Duodenal mucosa (tissue), 2 donors: ENCODE measurements at regions not wholly inside any gene's neighbourhood (a gene's known extent, or its start where the extent isn't known, plus 50 kb on each side); places are given as distances from the start of the nearest gene placed in this dataset.

Experiments
- H3K27ac ChIP-seq: one replicate; pipeline ENCODE4 v1.7.0; 2013; ENCODE audit warnings: low read depth, low read length
- H3K27me3 ChIP-seq, 2 donors: one replicate each; pipeline ENCODE4 v1.7.0; 2013; ENCODE audit warnings: low read length in 2 of 2, control low read depth in 1 of 2; ENCODE audit not compliant: insufficient read depth in 2 of 2, control insufficient read depth in 1 of 2
- H3K36me3 ChIP-seq, 2 donors: one replicate each; pipeline ENCODE4 v1.7.0; 2013; ENCODE audit warnings: low read length in 2 of 2, control low read depth in 1 of 2; ENCODE audit not compliant: insufficient read depth in 2 of 2, control insufficient read depth in 1 of 2
- H3K4me1 ChIP-seq, 2 donors: one replicate each; pipeline ENCODE4 v1.7.0; 2013; ENCODE audit warnings: low read length in 2 of 2, control low read depth in 1 of 2; ENCODE audit not compliant: insufficient read depth in 2 of 2, control insufficient read depth in 1 of 2
- H3K4me3 ChIP-seq, 2 donors: one replicate each; pipeline ENCODE4 v1.7.0; 2013; ENCODE audit warnings: low read length in 2 of 2, low read depth in 1 of 2
- H3K9ac ChIP-seq, 2 donors: one replicate each; pipeline ENCODE4 v1.7.0; 2013; ENCODE audit warnings: low read length in 2 of 2, low read depth in 1 of 2
- H3K9me3 ChIP-seq, 2 donors: one replicate each; pipeline ENCODE4 v1.7.0; 2013; ENCODE audit warnings: low read length in 2 of 2, control low read depth in 1 of 2; ENCODE audit not compliant: control insufficient read depth in 1 of 2

DNA sequence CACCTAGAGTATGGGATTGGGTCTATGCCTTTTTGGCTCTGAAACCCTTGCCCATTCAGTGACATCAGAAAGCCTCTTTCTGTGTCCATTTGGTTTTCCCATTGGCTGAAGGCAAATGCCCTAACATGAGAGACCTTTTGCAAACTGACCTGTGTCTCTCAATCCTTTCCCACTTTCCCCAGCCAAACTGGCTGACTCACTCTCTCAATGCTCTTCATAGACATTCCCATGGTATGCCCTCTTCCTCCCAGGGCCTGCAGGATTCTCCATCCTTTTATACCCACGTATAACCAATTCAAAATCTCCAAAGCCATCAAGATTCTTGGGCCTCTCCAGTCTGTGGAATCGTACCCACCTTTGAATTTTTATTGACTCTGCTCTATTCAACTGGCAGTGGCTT lies 563.3 kb downstream of the GATA3 start:
- H3K4me3 ChIP-seq = no peak overlapping the region
- no peak overlapping the region for H3K27ac ChIP-seq

DNA sequence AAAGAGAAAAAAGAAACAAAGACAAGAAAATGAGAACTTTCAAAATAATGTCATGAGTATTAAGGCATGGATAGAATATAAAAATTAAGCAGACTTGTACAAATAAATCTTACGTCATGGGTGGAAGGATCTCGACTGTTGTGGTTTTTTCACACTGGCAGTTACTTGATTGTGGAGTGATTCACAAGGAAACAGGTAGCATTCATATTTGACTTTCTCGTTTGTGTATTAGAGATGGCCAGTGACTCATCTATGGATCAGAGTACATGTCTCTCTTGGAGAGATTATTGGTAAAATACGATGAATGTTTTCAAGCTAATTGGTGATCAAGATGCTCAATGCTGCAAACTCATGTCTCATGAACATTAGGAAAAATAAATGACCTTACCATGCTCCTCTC lies 564.3 kb downstream of the GATA3 start:
- Histone ChIP-seq H3K27me3 (no peaks in the 10 kb centered on the region), H3K9me3 (no peaks in the 10 kb centered on the region), H3K36me3 (no peaks in the 10 kb centered on the region), H3K9ac (no peak overlapping the region), H3K4me1 (no peaks in the 10 kb centered on the region), H3K27ac (no peak overlapping the region), H3K4me3 (no peak overlapping the region)

More for the DNA sequence above, 563.3 kb downstream of the GATA3 start:
- Histone ChIP-seq H3K36me3 (no peaks in the 10 kb centered on the region), H3K9me3 (no peaks in the 10 kb centered on the region), H3K27me3 (no peaks in the 10 kb centered on the region), H3K4me1 (no peaks in the 10 kb centered on the region), H3K9ac (no peak overlapping the region)

DNA sequence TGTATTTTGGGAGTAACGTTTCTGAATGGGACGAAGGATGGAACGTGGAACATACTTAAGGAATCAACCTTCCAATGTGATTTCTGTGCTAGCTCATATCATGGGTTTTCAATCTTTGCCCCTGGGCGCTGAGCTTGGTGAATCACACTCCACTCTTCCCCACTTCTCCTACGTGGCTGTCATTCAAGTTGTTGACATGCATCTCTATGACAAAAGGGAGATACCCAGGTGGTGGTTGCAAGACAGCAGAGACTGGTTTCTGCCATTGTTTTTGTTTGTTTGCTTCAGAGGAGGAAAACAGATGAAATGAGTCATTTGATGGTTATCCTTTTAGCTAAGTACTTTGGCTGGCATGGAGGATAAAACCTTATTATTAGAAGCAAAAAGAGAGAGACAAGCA lies 573.9 kb downstream of the GATA3 start:
- Histone ChIP-seq H3K4me3 (no peak overlapping the region), H3K4me1 (no peaks in the 10 kb centered on the region), H3K27ac (no peak overlapping the region), H3K9me3 (no peaks in the 10 kb centered on the region), H3K27me3 (no peaks in the 10 kb centered on the region), H3K36me3 (no peaks in the 10 kb centered on the region), H3K9ac (no peak overlapping the region)

DNA sequence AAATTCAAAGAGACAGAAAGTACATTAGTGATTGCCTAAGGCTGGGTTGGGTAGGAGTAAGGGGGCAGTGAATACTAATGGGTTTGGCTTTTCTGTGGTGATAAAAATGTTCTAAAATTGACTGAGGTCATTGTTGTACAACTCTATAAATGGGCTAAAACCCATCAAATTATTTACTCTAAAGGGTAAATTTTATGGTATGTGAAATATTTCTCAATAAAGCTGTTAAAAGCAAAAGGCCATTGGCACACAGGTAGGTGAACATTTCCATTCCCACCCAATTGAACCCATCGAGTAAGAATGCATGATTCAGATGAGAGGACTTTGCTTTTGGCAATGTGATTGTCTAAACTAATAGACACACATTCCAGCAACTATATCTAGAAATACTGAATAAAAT lies 579.4 kb downstream of the GATA3 start:
- Histone ChIP-seq H3K9me3 (no peaks in the 10 kb centered on the region), H3K4me3 (no peak overlapping the region), H3K27me3 (no peaks in the 10 kb centered on the region), H3K9ac (no peak overlapping the region), H3K36me3 (no peaks in the 10 kb centered on the region), H3K27ac (no peak overlapping the region), H3K4me1 (no peaks in the 10 kb centered on the region)

DNA sequence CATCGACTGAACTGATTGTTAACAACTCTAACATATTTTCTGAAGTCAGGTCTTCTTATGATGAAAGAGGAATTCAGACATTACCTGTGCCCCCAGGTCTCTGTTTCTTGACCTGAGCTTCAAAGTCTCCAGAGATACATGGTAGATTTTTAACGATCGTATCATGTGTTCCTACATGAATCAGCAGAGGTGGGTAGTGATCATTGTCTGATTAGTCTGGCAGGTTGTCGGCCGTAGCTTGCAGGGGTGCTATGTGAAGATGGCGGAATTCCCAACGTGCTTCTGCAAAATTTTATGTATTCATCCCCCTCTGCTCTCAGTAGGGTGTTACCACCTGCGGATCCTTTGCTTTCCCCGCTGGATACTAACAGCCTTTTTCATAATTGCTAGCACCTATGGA lies 581.9 kb downstream of the GATA3 start:
- H3K4me1 ChIP-seq = no peaks in the 10 kb centered on the region
- no peaks in the 10 kb centered on the region for H3K36me3 ChIP-seq
- no peak overlapping the region for H3K4me3 ChIP-seq
- H3K9ac ChIP-seq = no peak overlapping the region
- no peaks in the 10 kb centered on the region for H3K9me3 ChIP-seq
- H3K27ac ChIP-seq = no peak overlapping the region
- H3K27me3 ChIP-seq = no peaks in the 10 kb centered on the region

DNA sequence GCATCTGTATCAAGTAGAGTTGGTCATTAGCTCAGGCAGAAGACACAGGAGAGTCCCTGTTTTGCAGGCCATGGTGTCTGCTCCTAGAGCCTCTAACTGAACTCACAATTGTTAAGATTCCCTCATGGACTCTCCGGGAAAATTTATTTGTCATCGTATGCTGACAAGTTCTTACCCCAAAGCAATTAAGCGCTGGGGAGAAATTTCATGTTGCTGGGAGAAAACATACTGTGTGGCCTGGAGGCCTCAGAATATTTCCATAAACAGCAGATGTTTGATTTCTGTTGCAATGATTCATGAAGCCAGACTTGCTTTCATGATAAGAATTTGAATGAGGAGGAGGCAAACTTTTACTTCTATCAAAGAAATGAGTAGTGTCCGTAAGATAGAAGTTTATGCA lies 583.2 kb downstream of the GATA3 start:
- no peak overlapping the region for H3K9ac ChIP-seq
- no peak overlapping the region for H3K27ac ChIP-seq
- no peaks in the 10 kb centered on the region for H3K27me3 ChIP-seq
- H3K4me3 ChIP-seq = no peak overlapping the region
- H3K4me1 ChIP-seq = no peaks in the 10 kb centered on the region
- peaks cover 0 to 3% of the 10 kb centered on the region in 2 donors for H3K9me3 ChIP-seq
- no peaks in the 10 kb centered on the region for H3K36me3 ChIP-seq

DNA sequence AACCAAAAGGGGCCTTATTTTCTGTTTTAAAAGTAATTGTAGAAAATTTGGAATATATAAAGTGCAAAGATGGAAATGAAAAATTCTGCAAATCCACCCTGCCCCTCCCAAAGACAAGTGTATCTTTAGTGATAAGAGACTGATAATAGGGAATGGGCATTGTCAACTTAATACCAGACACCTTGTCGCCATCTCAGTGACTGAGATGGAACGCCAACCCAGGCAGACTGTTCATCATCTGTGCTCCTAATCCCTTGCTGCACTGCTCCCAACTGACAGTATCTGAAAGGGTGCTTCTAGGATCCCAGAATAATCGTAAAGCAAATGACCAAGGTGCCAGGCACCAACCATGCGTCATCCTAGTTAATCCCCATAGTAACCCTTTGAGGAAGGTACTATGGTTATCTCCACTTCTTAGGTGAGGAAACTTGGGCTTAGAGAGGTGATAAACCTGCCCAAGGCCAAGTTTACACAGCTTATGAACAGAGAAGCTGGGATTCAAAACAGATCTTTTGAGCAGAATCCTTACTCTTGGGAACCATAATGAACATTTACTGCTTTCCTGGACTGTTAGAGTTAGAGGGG lies 583.7 kb downstream of the GATA3 start:
- H3K27me3 ChIP-seq = no peaks in the 10 kb centered on the region
- H3K36me3 ChIP-seq = no peaks in the 10 kb centered on the region
- no peak overlapping the region for H3K9ac ChIP-seq
- no peak overlapping the region for H3K27ac ChIP-seq
- no peak overlapping the region for H3K4me3 ChIP-seq
- H3K9me3 ChIP-seq = peaks cover 0 to 7% of the 10 kb centered on the region in 2 donors
- H3K4me1 ChIP-seq = no peaks in the 10 kb centered on the region

DNA sequence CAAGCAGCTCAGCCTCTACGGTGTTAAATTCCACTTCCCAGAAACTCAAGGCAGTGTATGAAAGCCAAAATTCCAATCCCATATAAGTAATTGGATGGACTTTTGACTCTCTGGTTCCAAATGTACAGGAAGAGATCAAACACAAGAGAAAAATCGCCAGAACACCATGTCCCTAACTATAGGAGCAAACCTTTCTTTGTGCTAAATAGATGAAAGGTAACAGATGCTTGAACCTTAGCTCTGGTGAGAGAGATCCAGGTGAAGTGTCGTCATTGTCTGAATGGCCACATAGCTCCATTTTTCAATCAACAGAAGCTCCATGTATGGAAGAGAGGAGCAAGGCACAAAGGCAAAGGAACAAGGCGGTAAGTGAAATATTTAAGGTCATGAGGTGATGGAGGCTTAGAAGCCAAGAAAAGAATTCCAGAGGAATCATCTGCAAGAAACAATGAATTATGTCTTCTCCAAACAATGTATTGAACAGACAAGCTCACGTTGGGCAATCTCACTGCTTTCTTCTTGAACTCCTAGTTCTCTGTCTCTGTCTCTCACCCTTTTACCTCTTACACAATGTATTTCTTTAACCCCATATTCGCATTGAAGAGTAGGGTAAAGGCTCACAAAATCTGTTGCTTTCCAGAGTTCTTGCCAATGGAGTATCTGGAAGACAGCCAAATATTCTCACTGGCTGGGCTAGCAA lies 585.1 kb downstream of the GATA3 start:
- Histone ChIP-seq H3K27ac (no peak overlapping the region), H3K9ac (no peak overlapping the region), H3K4me3 (no peak overlapping the region)

DNA sequence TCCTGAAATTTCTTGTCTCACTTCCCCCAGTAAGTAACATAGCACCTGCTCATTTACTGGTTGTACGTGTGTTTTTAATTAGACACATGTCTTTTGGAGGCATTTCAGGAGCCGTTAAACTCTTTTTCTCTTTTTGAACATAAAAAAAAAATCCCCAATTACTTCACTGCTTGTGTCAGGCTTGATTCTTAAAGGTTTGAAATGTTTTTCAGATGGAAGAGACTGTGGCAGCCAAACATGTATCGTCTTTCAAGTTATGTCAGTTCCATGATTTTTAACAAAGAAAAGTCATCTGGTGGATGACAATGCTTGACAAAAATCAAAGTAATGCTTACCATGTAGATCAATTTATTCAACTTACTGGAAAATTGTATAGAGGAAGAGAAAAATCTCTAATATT lies 585.8 kb downstream of the GATA3 start:
- no peak overlapping the region for H3K9ac ChIP-seq
- H3K4me3 ChIP-seq = no peak overlapping the region
- H3K36me3 ChIP-seq = no peaks in the 10 kb centered on the region
- no peaks in the 10 kb centered on the region for H3K4me1 ChIP-seq
- H3K9me3 ChIP-seq = peaks cover 0 to 7% of the 10 kb centered on the region in 2 donors
- no peaks in the 10 kb centered on the region for H3K27me3 ChIP-seq
- no peak overlapping the region for H3K27ac ChIP-seq

More for the DNA sequence above, 585.1 kb downstream of the GATA3 start:
- peaks cover 0 to 7% of the 10 kb centered on the region in 2 donors for H3K9me3 ChIP-seq
- no peaks in the 10 kb centered on the region for H3K4me1 ChIP-seq
- H3K36me3 ChIP-seq = no peaks in the 10 kb centered on the region
- H3K27me3 ChIP-seq = no peaks in the 10 kb centered on the region

DNA sequence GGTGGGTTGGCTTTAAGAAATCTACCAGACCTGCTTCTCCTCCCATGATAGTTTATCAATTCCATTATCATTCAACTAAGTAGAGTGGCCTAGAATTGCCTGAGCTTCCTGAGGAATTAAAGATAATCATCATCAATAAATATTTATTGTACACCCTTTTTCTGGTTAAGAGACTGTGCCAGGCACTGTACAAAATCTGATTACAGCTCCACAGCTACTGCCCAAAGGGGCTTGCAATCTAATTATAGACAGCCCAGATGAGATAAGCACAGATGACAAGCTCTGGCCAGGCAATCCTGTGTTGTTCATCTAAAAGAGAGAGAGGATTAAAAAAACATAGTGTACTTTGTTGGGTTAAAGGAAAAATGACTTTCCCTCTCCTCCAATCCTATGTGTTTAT lies 586.4 kb downstream of the GATA3 start:
- Histone ChIP-seq H3K9ac (no peak overlapping the region), H3K27ac (no peak overlapping the region), H3K27me3 (no peaks in the 10 kb centered on the region), H3K9me3 (peaks cover 0 to 7% of the 10 kb centered on the region in 2 donors), H3K4me3 (no peak overlapping the region), H3K4me1 (no peaks in the 10 kb centered on the region), H3K36me3 (no peaks in the 10 kb centered on the region)
